ENCODE measurements at regions not wholly inside any gene's neighbourhood (a gene's known extent, or its start where the extent isn't known, plus 50 kb on each side); places are given as distances from the start of the nearest gene placed in this dataset.
"Not testable (repeated sequence)": the region's sequence is repeated elsewhere in the genome, so short reads cannot be mapped to it uniquely, and the experiment has no call there.

DNA sequence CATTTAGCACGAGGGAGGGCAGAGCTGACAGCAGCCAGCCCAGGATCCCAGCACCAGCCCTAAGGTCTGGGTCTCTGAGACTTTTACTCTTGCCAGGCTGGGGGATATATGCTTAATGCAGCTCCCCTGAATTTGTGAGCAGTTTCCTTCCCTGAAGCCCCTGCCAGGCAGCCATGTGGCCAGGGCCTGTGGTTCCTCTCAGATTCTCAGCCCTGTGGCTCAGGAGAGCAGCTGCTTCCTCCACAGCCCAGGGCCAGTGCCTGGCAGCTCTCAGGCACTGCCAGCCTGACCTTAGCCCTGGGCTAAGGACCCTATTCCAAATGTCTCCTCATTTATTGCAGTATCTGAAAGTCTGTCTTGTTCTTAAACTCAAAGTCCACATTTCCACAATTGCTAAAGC is 1525.3 kb downstream of the RPIA start:
- TF ChIP-seq, protein P1, sequence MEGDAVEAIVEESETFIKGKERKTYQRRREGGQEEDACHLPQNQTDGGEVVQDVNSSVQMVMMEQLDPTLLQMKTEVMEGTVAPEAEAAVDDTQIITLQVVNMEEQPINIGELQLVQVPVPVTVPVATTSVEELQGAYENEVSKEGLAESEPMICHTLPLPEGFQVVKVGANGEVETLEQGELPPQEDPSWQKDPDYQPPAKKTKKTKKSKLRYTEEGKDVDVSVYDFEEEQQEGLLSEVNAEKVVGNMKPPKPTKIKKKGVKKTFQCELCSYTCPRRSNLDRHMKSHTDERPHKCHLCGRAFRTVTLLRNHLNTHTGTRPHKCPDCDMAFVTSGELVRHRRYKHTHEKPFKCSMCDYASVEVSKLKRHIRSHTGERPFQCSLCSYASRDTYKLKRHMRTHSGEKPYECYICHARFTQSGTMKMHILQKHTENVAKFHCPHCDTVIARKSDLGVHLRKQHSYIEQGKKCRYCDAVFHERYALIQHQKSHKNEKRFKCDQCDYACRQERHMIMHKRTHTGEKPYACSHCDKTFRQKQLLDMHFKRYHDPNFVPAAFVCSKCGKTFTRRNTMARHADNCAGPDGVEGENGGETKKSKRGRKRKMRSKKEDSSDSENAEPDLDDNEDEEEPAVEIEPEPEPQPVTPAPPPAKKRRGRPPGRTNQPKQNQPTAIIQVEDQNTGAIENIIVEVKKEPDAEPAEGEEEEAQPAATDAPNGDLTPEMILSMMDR (IDR thresholded peaks at IDR 0.05), result not testable (repeated sequence)
- not testable (repeated sequence) for TF ChIP-seq POLR2A (IDR thresholded peaks at IDR 0.05)

Measured in adrenal gland (tissue), 5 donors.